GM23338 (cell line): ENCODE measurements at regions not wholly inside any gene's neighbourhood (a gene's known extent, or its start where the extent isn't known, plus 50 kb on each side); places are given as distances from the start of the nearest gene placed in this dataset.

Experiments used
- POLR2AphosphoS5 ChIP-seq: IDR thresholded peaks from 2 replicates; pipeline ENCODE4 v1.6.1; 2016; ENCODE audit warnings: antibody characterized with exemption, low read depth
- TF ChIP-seq, protein P1 (sequence below), 2 experiments: fragments of 200-600 bp in 1 of 2; sonication (generic) in 1 of 2; conservative IDR thresholded peaks; 2 replicates each; pipeline versions ENCODE4 v1.5.1 to v1.6.1; 2016 to 2017; ENCODE audit warnings: antibody characterized with exemption in 2 of 2, low read depth in 2 of 2, mild to moderate bottlenecking in 2 of 2, moderate library complexity in 1 of 2
- TF ChIP-seq, protein P2 (sequence below): IDR thresholded peaks from 2 replicates; pipeline ENCODE4 v1.6.1; 2016; ENCODE audit warnings: antibody characterized with exemption

- TF ChIP-seq, protein P1, sequence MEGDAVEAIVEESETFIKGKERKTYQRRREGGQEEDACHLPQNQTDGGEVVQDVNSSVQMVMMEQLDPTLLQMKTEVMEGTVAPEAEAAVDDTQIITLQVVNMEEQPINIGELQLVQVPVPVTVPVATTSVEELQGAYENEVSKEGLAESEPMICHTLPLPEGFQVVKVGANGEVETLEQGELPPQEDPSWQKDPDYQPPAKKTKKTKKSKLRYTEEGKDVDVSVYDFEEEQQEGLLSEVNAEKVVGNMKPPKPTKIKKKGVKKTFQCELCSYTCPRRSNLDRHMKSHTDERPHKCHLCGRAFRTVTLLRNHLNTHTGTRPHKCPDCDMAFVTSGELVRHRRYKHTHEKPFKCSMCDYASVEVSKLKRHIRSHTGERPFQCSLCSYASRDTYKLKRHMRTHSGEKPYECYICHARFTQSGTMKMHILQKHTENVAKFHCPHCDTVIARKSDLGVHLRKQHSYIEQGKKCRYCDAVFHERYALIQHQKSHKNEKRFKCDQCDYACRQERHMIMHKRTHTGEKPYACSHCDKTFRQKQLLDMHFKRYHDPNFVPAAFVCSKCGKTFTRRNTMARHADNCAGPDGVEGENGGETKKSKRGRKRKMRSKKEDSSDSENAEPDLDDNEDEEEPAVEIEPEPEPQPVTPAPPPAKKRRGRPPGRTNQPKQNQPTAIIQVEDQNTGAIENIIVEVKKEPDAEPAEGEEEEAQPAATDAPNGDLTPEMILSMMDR (conservative IDR thresholded peaks at IDR 0.05; ENCODE audit: low read depth in 2 of 2): no peak
- TF ChIP-seq, protein P2, sequence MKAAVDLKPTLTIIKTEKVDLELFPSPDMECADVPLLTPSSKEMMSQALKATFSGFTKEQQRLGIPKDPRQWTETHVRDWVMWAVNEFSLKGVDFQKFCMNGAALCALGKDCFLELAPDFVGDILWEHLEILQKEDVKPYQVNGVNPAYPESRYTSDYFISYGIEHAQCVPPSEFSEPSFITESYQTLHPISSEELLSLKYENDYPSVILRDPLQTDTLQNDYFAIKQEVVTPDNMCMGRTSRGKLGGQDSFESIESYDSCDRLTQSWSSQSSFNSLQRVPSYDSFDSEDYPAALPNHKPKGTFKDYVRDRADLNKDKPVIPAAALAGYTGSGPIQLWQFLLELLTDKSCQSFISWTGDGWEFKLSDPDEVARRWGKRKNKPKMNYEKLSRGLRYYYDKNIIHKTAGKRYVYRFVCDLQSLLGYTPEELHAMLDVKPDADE: no peak
- no peak for TF ChIP-seq POLR2AphosphoS5
These were observed 1961.5 kb upstream of the TENM3 start for GRCh38 chr4:180281724-180282123.
